ENCODE measurements at regions not wholly inside any gene's neighbourhood (a gene's known extent, or its start where the extent isn't known, plus 50 kb on each side); places are given as distances from the start of the nearest gene placed in this dataset.

- DNase-seq (ENCODE audit: extremely low read depth, low read depth) = no peak
- TF ChIP-seq CTCF (IDR thresholded peaks at IDR 0.05; ENCODE audit: low read depth, low read length) = no peak
Measured at GRCh38 chr7:118059209-118059608, 124.8 kb upstream of the LSM8 start.

- no peak for TF ChIP-seq CTCF (IDR thresholded peaks at IDR 0.05; ENCODE audit: low read depth, low read length)
- DNase-seq (ENCODE audit: extremely low read depth, low read depth) = no peak
Measured at GRCh38 chr7:118060692-118061091, 123.3 kb upstream of the LSM8 start.

GRCh38 chr7:118061386-118061785, 122.6 kb upstream of the LSM8 start:
- no peak for TF ChIP-seq CTCF (IDR thresholded peaks at IDR 0.05; ENCODE audit: low read depth, low read length)
- no peak for DNase-seq (ENCODE audit: extremely low read depth, low read depth)

- no peak for DNase-seq (ENCODE audit: extremely low read depth, low read depth)
- TF ChIP-seq CTCF (IDR thresholded peaks at IDR 0.05; ENCODE audit: low read depth, low read length) = no peak
Measured at GRCh38 chr7:118072893-118073674, 110.9 kb upstream of the LSM8 start.

GRCh38 chr7:118075936-118076335, 108.0 kb upstream of the LSM8 start:
- no peak for TF ChIP-seq CTCF (IDR thresholded peaks at IDR 0.05; ENCODE audit: low read depth, low read length)
- DNase-seq (ENCODE audit: extremely low read depth, low read depth) = no peak

- no peak for TF ChIP-seq CTCF (IDR thresholded peaks at IDR 0.05; ENCODE audit: low read depth, low read length)
- no peak for DNase-seq (ENCODE audit: extremely low read depth, low read depth)
Measured at GRCh38 chr7:118076564-118076963, 107.4 kb upstream of the LSM8 start.

- no peak for DNase-seq (ENCODE audit: extremely low read depth, low read depth)
- TF ChIP-seq CTCF (IDR thresholded peaks at IDR 0.05; ENCODE audit: low read depth, low read length) = no peak
Measured at GRCh38 chr7:118078015-118078414, 105.9 kb upstream of the LSM8 start.
